SK-N-SH (cell line): ENCODE measurements at regions not wholly inside any gene's neighbourhood (a gene's known extent, or its start where the extent isn't known, plus 50 kb on each side); places are given as distances from the start of the nearest gene placed in this dataset.

Experiments
- CTCF ChIA-PET: fragments of 300-600, 350-600 bp; formaldehyde crosslinking; extraction: SDS; loops from one replicate; lab custom pipeline; 2021; lab: Yijun Ruan, JAX
- POLR2A ChIA-PET: fragments of 350-600 bp; sonication (Branson Sonifier 250); formaldehyde crosslinking; extraction: SDS; loops from one replicate; lab custom pipeline; 2020; ENCODE audit warnings: antibody characterized with exemption, inconsistent platforms; lab: Yijun Ruan, JAX
- DNase-seq: peaks from one replicate; pipeline ENCODE4 v3.0.0; 2012
- H2AFZ ChIP-seq: fragments of 200-600 bp; sonication (generic); 2 replicates; pipeline ENCODE4 v1.8.1; 2016; ENCODE audit warnings: antibody characterized with exemption, mild to moderate bottlenecking, low read depth
- H3F3A ChIP-seq: fragments of 200-600 bp; sonication (generic); replicated peaks from 2 replicates; pipeline ENCODE3; 2016; ENCODE audit warnings: antibody characterized with exemption, mild to moderate bottlenecking; ENCODE audit not compliant: insufficient read depth
- H3K27ac ChIP-seq, 2 experiments: fragments of 200-500 bp in 1 of 2; fragments of 200-600 bp in 1 of 2; sonication (Bioruptor generic) in 1 of 2; sonication (generic), shearing (Covaris generic) in 1 of 2; 2 replicates each; pipeline versions ENCODE4 v1.5.1 to v1.6.1; 2014 to 2016; ENCODE audit warnings: low read depth in 2 of 2, inconsistent platforms in 1 of 2, low read length in 1 of 2, mild to moderate bottlenecking in 1 of 2, mixed read lengths in 1 of 2
- H3K27me3 ChIP-seq: fragments of 200-600 bp; sonication (generic), shearing (Covaris generic); 2 replicates; pipeline ENCODE4 v1.6.1; 2016; ENCODE audit warnings: mixed run types; ENCODE audit not compliant: insufficient read depth
- H3K36me3 ChIP-seq, 2 experiments: fragments of 200-500 bp in 1 of 2; fragments of 200-600 bp in 1 of 2; sonication (Bioruptor generic) in 1 of 2; sonication (generic) in 1 of 2; replicated peaks in 1 of 2; 2 replicates each; pipeline versions ENCODE3 to v1.5.1; 2014 to 2016; ENCODE audit warnings: low read length in 1 of 2, mild to moderate bottlenecking in 1 of 2; ENCODE audit not compliant: insufficient read depth in 2 of 2, control insufficient read depth in 1 of 2
- H3K4me1 ChIP-seq, 2 experiments: fragments of 200-500 bp in 1 of 2; fragments of 200-600 bp in 1 of 2; sonication (Bioruptor generic) in 1 of 2; sonication (generic), shearing (Covaris generic) in 1 of 2; 2 replicates each; pipeline versions ENCODE4 v1.5.1 to v1.6.1; 2014 to 2016; ENCODE audit warnings: low read depth in 1 of 2, low read length in 1 of 2, mixed run types in 1 of 2; ENCODE audit not compliant: insufficient read depth in 2 of 2, control insufficient read depth in 1 of 2
- H3K4me2 ChIP-seq: fragments of 200-600 bp; sonication (generic), shearing (Covaris generic); 2 replicates; pipeline ENCODE4 v1.6.1; 2017; ENCODE audit warnings: mixed run types
- H3K4me3 ChIP-seq, 2 experiments: fragments of 200-500 bp in 1 of 2; fragments of 200-600 bp in 1 of 2; sonication (Bioruptor generic) in 1 of 2; sonication (generic), shearing (Covaris generic) in 1 of 2; 2 replicates each; pipeline versions ENCODE4 v1.5.1 to v1.8.1; 2014 to 2016; ENCODE audit warnings: low read depth in 2 of 2, inconsistent platforms in 1 of 2, low read length in 1 of 2, mild to moderate bottlenecking in 1 of 2, mixed read lengths in 1 of 2, moderate library complexity in 1 of 2
- H3K79me2 ChIP-seq: fragments of 200-600 bp; sonication (generic); 2 replicates; pipeline ENCODE4 v1.8.1; 2017; ENCODE audit warnings: mild to moderate bottlenecking; ENCODE audit not compliant: insufficient read depth
- H3K9ac ChIP-seq: fragments of 200-600 bp; sonication (generic); 2 replicates; pipeline ENCODE4 v1.6.1; 2017; ENCODE audit warnings: mixed run types
- H3K9me2 ChIP-seq: fragments of 200-600 bp; sonication (generic); 2 replicates; pipeline ENCODE4 v1.6.1; 2017; ENCODE audit warnings: mixed run types
- H3K9me3 ChIP-seq: fragments of 200-600 bp; sonication (generic); 2 replicates; pipeline ENCODE4 v1.6.1; 2017; ENCODE audit warnings: mixed run types, mild to moderate bottlenecking, moderate library complexity
- H4K20me1 ChIP-seq: fragments of 200-600 bp; sonication (generic); 2 replicates; pipeline ENCODE4 v1.6.1; 2017; ENCODE audit warnings: mild to moderate bottlenecking, mixed run types; ENCODE audit not compliant: insufficient read depth
- GABPA ChIP-seq: IDR thresholded peaks from 2 replicates; pipeline ENCODE4 v1.4.0; 2012; ENCODE audit warnings: low read depth, mild to moderate bottlenecking
- GATA2 ChIP-seq: sonication (generic); formaldehyde crosslinking; IDR thresholded peaks from 2 replicates; pipeline ENCODE4 v1.5.0; 2020; ENCODE audit warnings: mild to moderate bottlenecking, missing genetic modification reagents
- RAD21 ChIP-seq: IDR thresholded peaks from 2 replicates; pipeline ENCODE4 v1.6.1; 2012; ENCODE audit warnings: mild to moderate bottlenecking, low read length
- TCF12 ChIP-seq: IDR thresholded peaks from 2 replicates; pipeline ENCODE4 v1.4.0; 2012
- TEAD4 ChIP-seq: IDR thresholded peaks from 2 replicates; pipeline ENCODE4 v1.4.0; 2012; ENCODE audit warnings: mild to moderate bottlenecking, borderline replicate concordance; ENCODE audit not compliant: insufficient read depth
- USF1 ChIP-seq: IDR thresholded peaks from 2 replicates; pipeline ENCODE4 v1.4.0; 2012; ENCODE audit warnings: low read depth, borderline replicate concordance
- WGBS: methylation state at CpG from one replicate; pipeline ENCODE4 v1.1.6; 2017; ENCODE audit warnings: low lambda C conversion rate; 5-methylcytosine and 5-hydroxymethylcytosine counted together
- TF ChIP-seq, protein P1 (sequence below): fragments of 200-600 bp; sonication (generic); IDR thresholded peaks from 2 replicates; pipeline ENCODE4 v1.6.1; 2017; ENCODE audit warnings: antibody characterized with exemption, mild to moderate bottlenecking, moderate library complexity

GRCh38 chr7:68183176-68183575, 1186.5 kb downstream of the TYW1 start:
- no peak for DNase-seq

DNA sequence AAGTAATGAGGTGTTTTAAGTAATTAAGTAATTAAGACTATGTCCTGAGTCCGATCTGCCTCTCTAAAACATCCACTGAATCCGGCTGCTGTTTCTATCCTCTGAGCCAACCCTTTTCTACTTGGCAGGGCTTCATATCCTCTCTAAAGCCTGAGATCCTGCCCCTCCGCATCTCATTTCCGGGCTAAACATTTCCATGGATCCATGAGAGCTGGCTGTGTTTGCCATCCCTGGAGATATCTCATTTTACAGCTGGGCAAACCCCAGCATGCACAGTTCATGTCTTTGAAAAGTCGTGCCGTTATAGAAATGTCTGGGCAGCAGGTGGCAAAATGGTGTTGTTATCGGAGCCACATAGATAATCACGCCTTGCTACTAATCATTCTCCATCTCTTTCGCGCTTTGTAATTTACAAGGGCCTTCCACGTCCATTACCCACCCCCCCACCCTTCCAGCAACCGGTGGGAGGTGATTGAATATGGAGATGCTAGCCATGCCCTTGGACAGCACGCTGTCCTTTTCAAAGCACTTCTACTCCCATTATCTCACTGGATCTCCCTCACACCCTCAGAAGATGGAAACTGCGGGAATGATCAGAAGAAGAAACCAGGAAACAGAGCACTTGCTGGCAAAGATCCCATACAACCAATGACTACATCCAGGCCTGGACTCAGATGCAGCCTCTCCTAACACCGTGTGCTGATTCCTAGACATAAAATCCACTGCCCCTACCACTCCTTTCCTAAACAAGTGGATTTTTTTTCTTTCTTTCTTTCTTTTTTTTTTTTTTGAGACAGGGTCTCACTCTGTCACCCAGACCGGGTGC, 1189.2 kb downstream of the TYW1 start:
- WGBS, result 43% methylated on average over 16 of the region's 16 CpGs
- Histone ChIP-seq H3K9me2 (no peaks in the 10 kb centered on the region), H3F3A (no peaks in the 10 kb centered on the region), H3K27me3 (no peaks in the 10 kb centered on the region), H2AFZ (no peak overlapping the region), H3K4me2 (no peak overlapping the region), H3K4me1 (peaks cover 0 to 3% of the 10 kb centered on the region in 2 experiments; a peak in 1 of 4 replicates), H3K27ac (no peak overlapping the region), H3K9ac (no peak overlapping the region), H3K36me3 (no peaks in the 10 kb centered on the region), H4K20me1 (no peaks in the 10 kb centered on the region), H3K79me2 (no peaks in the 10 kb centered on the region), H3K9me3 (no peaks in the 10 kb centered on the region), H3K4me3 (no peak overlapping the region)
- ChIA-PET CTCF (interaction anchor here (1.6 to 2.5 kb wide), 2 partner anchors 9 to 11 kb away, joined by 3 to 9 read pairs; no protein-coding TSS in a partner anchor), POLR2A (no interaction called here)
- DNase-seq, result peak; percentile 34
- TF ChIP-seq RAD21 (peak; percentile 41), GATA2 (CRISPR knock-in tag) (peak; percentile 53)
- TF ChIP-seq, protein P1, sequence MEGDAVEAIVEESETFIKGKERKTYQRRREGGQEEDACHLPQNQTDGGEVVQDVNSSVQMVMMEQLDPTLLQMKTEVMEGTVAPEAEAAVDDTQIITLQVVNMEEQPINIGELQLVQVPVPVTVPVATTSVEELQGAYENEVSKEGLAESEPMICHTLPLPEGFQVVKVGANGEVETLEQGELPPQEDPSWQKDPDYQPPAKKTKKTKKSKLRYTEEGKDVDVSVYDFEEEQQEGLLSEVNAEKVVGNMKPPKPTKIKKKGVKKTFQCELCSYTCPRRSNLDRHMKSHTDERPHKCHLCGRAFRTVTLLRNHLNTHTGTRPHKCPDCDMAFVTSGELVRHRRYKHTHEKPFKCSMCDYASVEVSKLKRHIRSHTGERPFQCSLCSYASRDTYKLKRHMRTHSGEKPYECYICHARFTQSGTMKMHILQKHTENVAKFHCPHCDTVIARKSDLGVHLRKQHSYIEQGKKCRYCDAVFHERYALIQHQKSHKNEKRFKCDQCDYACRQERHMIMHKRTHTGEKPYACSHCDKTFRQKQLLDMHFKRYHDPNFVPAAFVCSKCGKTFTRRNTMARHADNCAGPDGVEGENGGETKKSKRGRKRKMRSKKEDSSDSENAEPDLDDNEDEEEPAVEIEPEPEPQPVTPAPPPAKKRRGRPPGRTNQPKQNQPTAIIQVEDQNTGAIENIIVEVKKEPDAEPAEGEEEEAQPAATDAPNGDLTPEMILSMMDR, result no peak

More at GRCh38 chr7:68183176-68183575, 1186.5 kb downstream of the TYW1 start:
- Histone ChIP-seq H3K27ac (no peak overlapping the region), H3K4me1 (peaks cover 0 to 3% of the 10 kb centered on the region in 2 experiments; a peak in 1 of 4 replicates), H3K79me2 (no peaks in the 10 kb centered on the region), H3K9ac (no peak overlapping the region), H3K27me3 (no peaks in the 10 kb centered on the region), H3K9me2 (no peaks in the 10 kb centered on the region), H3K4me3 (no peak overlapping the region)
- POLR2A ChIA-PET, result no interaction called here
- TF ChIP-seq TCF12 (no peak), GABPA (no peak), RAD21 (no peak), TEAD4 (no peak), USF1 (no peak)
- TF ChIP-seq, all 33 proteins: peak for 0
- no peak overlapping the region for H3K4me2 ChIP-seq
- H3K36me3 ChIP-seq, result no peaks in the 10 kb centered on the region
- H2AFZ ChIP-seq, result no peak overlapping the region
- CTCF ChIA-PET, result interaction anchor here (0.6 to 1.5 kb wide), 3 partner anchors 388 to 618 kb away, joined by 3 read pairs; no protein-coding TSS in a partner anchor
- H3F3A ChIP-seq, result no peaks in the 10 kb centered on the region
- H3K9me3 ChIP-seq, result no peaks in the 10 kb centered on the region
- no peaks in the 10 kb centered on the region for H4K20me1 ChIP-seq
- 59% methylated on average over 5 of the region's 6 CpGs for WGBS
